Fibroblast of lung (primary cell): ENCODE measurements at regions not wholly inside any gene's neighbourhood (a gene's known extent, or its start where the extent isn't known, plus 50 kb on each side); places are given as distances from the start of the nearest gene placed in this dataset.

Experiments used
- EZH2 ChIP-seq: IDR thresholded peaks from 2 replicates; pipeline ENCODE4 v1.5.1; 2012; ENCODE audit warnings: low read length, control low read depth, mild to moderate bottlenecking; ENCODE audit errors: missing control alignments
- TF ChIP-seq, protein P1 (sequence below), 2 donors: IDR thresholded peaks in 1 of 2; conservative IDR thresholded peaks in 1 of 2; 1 replicate in 1 of 2; 2 replicates in 1 of 2; pipeline ENCODE4 v1.5.1; 2011 to 2012; ENCODE audit warnings: low read length in 2 of 2, control low read depth in 1 of 2, inconsistent platforms in 1 of 2, low read depth in 1 of 2, mild to moderate bottlenecking in 1 of 2

DNA sequence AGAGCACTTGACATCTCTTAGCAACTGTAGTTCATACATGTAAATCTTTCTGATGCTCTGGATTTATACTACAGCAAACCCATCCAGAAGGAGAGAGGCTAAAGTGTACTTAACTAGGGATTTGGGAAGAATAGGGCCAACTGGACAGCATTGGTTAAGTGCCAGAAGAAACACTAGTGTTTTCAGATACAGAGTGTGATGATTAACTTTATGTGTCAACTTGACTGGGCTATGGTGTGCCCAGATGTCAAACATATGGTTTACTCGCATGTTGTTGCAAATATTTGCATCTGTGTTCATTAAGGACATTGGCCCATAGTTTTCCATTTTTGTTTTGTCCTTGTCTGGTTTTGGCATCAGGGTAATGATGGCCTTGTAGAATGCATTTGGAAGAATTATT lies 384.7 kb upstream of the KCND2 start:
- TF ChIP-seq, protein P1, sequence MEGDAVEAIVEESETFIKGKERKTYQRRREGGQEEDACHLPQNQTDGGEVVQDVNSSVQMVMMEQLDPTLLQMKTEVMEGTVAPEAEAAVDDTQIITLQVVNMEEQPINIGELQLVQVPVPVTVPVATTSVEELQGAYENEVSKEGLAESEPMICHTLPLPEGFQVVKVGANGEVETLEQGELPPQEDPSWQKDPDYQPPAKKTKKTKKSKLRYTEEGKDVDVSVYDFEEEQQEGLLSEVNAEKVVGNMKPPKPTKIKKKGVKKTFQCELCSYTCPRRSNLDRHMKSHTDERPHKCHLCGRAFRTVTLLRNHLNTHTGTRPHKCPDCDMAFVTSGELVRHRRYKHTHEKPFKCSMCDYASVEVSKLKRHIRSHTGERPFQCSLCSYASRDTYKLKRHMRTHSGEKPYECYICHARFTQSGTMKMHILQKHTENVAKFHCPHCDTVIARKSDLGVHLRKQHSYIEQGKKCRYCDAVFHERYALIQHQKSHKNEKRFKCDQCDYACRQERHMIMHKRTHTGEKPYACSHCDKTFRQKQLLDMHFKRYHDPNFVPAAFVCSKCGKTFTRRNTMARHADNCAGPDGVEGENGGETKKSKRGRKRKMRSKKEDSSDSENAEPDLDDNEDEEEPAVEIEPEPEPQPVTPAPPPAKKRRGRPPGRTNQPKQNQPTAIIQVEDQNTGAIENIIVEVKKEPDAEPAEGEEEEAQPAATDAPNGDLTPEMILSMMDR (conservative IDR thresholded peaks at IDR 0.05 in 1 of 2, IDR thresholded peaks at IDR 0.05 in 1 of 2; ENCODE audit: low read depth in 1 of 2, low read length in 2 of 2): no peak
- no peak for TF ChIP-seq EZH2
